ENCODE measurements at regions not wholly inside any gene's neighbourhood (a gene's known extent, or its start where the extent isn't known, plus 50 kb on each side); places are given as distances from the start of the nearest gene placed in this dataset.

- TF ChIP-seq REST (IDR thresholded peaks at IDR 0.05; ENCODE audit: insufficient read depth in 1 of 2, low read depth in 2 of 2, low read length in 2 of 2) (no peak), FOXP2 (optimal IDR thresholded peaks at IDR 0.05; ENCODE audit: borderline replicate concordance, extremely low read depth, extremely low read length, insufficient read depth) (no peak), TAF1 (IDR thresholded peaks at IDR 0.05; ENCODE audit: borderline replicate concordance, insufficient read depth, low read length) (no peak), POLR2AphosphoS5 (IDR thresholded peaks at IDR 0.05; ENCODE audit: low read depth, low read length) (no peak), SIN3A (IDR thresholded peaks at IDR 0.05; ENCODE audit: borderline replicate concordance, insufficient read depth, low read length) (no peak)
These were observed 87.8 kb upstream of the PPP1R26 start for GRCh38 chr9:135391759-135392158.

GRCh38 chr9:135392511-135392910 is 87.1 kb upstream of the PPP1R26 start:
- TF ChIP-seq TAF1 (IDR thresholded peaks at IDR 0.05; ENCODE audit: borderline replicate concordance, insufficient read depth, low read length), result no peak
- no peak for TF ChIP-seq FOXP2 (optimal IDR thresholded peaks at IDR 0.05; ENCODE audit: borderline replicate concordance, extremely low read depth, extremely low read length, insufficient read depth)
- no peak for TF ChIP-seq REST (IDR thresholded peaks at IDR 0.05; ENCODE audit: insufficient read depth in 1 of 2, low read depth in 2 of 2, low read length in 2 of 2)
- TF ChIP-seq SIN3A (IDR thresholded peaks at IDR 0.05; ENCODE audit: borderline replicate concordance, insufficient read depth, low read length), result no peak
- no peak for TF ChIP-seq POLR2AphosphoS5 (IDR thresholded peaks at IDR 0.05; ENCODE audit: low read depth, low read length)

- TF ChIP-seq POLR2AphosphoS5 (IDR thresholded peaks at IDR 0.05; ENCODE audit: low read depth, low read length) (no peak), REST (IDR thresholded peaks at IDR 0.05; ENCODE audit: insufficient read depth in 1 of 2, low read depth in 2 of 2, low read length in 2 of 2) (no peak), FOXP2 (optimal IDR thresholded peaks at IDR 0.05; ENCODE audit: borderline replicate concordance, extremely low read depth, extremely low read length, insufficient read depth) (no peak), TAF1 (IDR thresholded peaks at IDR 0.05; ENCODE audit: borderline replicate concordance, insufficient read depth, low read length) (no peak), SIN3A (IDR thresholded peaks at IDR 0.05; ENCODE audit: borderline replicate concordance, insufficient read depth, low read length) (no peak)
These were observed 85.5 kb upstream of the PPP1R26 start for GRCh38 chr9:135394131-135394530.

- TF ChIP-seq TAF1 (IDR thresholded peaks at IDR 0.05; ENCODE audit: borderline replicate concordance, insufficient read depth, low read length), result no peak
- no peak for TF ChIP-seq FOXP2 (optimal IDR thresholded peaks at IDR 0.05; ENCODE audit: borderline replicate concordance, extremely low read depth, extremely low read length, insufficient read depth)
- no peak for TF ChIP-seq POLR2AphosphoS5 (IDR thresholded peaks at IDR 0.05; ENCODE audit: low read depth, low read length)
- TF ChIP-seq SIN3A (IDR thresholded peaks at IDR 0.05; ENCODE audit: borderline replicate concordance, insufficient read depth, low read length), result no peak
- no peak for TF ChIP-seq REST (IDR thresholded peaks at IDR 0.05; ENCODE audit: insufficient read depth in 1 of 2, low read depth in 2 of 2, low read length in 2 of 2)
These were observed 84.6 kb upstream of the PPP1R26 start for GRCh38 chr9:135394699-135395645.
